HG03139 (cell line): ENCODE measurements at regions not wholly inside any gene's neighbourhood (a gene's known extent, or its start where the extent isn't known, plus 50 kb on each side); places are given as distances from the start of the nearest gene placed in this dataset.
"Not testable (repeated sequence)": the region's sequence is repeated elsewhere in the genome, so short reads cannot be mapped to it uniquely, and the experiment has no call there.

Experiments used
- ATAC-seq: cut with Tn5 transposase; IDR thresholded peaks from one replicate; pipeline ENCODE4 v1.9.1; 2021; ENCODE audit not compliant: unreplicated experiment

GRCh38 chr2:75389271-75389670 lies 171.5 kb downstream of the EVA1A start:
- ATAC-seq, result no peak

GRCh38 chr2:75381032-75381431 lies 179.7 kb downstream of the EVA1A start:
- ATAC-seq, result no peak

GRCh38 chr2:75379476-75380210 lies 180.3 kb upstream of the TACR1 start:
- ATAC-seq, result no peak

GRCh38 chr2:75375646-75376582 lies 176.6 kb upstream of the TACR1 start:
- no peak for ATAC-seq

- not testable (repeated sequence) for ATAC-seq
These were observed 175.2 kb upstream of the TACR1 start for GRCh38 chr2:75374414-75374957.

- no peak for ATAC-seq
These were observed 168.1 kb upstream of the TACR1 start for GRCh38 chr2:75367401-75367800.

GRCh38 chr2:75361486-75361885 lies 162.2 kb upstream of the TACR1 start:
- no peak for ATAC-seq

GRCh38 chr2:75360945-75361344 lies 161.6 kb upstream of the TACR1 start:
- ATAC-seq, result no peak

GRCh38 chr2:75356865-75357264 lies 157.5 kb upstream of the TACR1 start:
- ATAC-seq, result no peak

GRCh38 chr2:75353131-75353530 lies 153.8 kb upstream of the TACR1 start:
- ATAC-seq, result no peak

- no peak for ATAC-seq
These were observed 149.0 kb upstream of the TACR1 start for GRCh38 chr2:75348307-75348706.

- ATAC-seq, result no peak
These were observed 144.8 kb upstream of the TACR1 start for GRCh38 chr2:75344146-75344545.

- ATAC-seq, result peak; percentile 60
These were observed 143.3 kb upstream of the TACR1 start for GRCh38 chr2:75342504-75343175.

GRCh38 chr2:75340560-75340959 lies 141.2 kb upstream of the TACR1 start:
- no peak for ATAC-seq

- ATAC-seq, result no peak
These were observed 139.1 kb upstream of the TACR1 start for GRCh38 chr2:75338461-75338860.

GRCh38 chr2:75337619-75338018 lies 138.3 kb upstream of the TACR1 start:
- ATAC-seq, result no peak

- ATAC-seq, result no peak
These were observed 137.7 kb upstream of the TACR1 start for GRCh38 chr2:75337016-75337415.

GRCh38 chr2:75336451-75336850 lies 137.1 kb upstream of the TACR1 start:
- no peak for ATAC-seq

GRCh38 chr2:75334076-75334475 lies 134.8 kb upstream of the TACR1 start:
- no peak for ATAC-seq

- ATAC-seq, result no peak
These were observed 134.3 kb upstream of the TACR1 start for GRCh38 chr2:75333646-75334045.

GRCh38 chr2:75328156-75328555 lies 128.8 kb upstream of the TACR1 start:
- ATAC-seq, result no peak
